Vagina (tissue), 2 donors: ENCODE measurements at regions not wholly inside any gene's neighbourhood (a gene's known extent, or its start where the extent isn't known, plus 50 kb on each side); places are given as distances from the start of the nearest gene placed in this dataset.

ENCODE experiments used
- DNase-seq, 2 donors: peaks; one replicate each; pipeline ENCODE4 v3.0.0-alpha.2; 2017; ENCODE audit errors: extremely low spot score in 2 of 2
- H3K27ac ChIP-seq: fragments of 200-600 bp; sonication (generic); one replicate; pipeline ENCODE4 v1.5.1; 2019
- H3K27me3 ChIP-seq: fragments of 200-600 bp; sonication (generic); one replicate; pipeline ENCODE4 v1.5.1; 2019
- H3K36me3 ChIP-seq, 2 donors: fragments of 200-600 bp; sonication (generic); one replicate each; pipeline ENCODE4 v1.5.1; 2017 to 2019
- H3K4me1 ChIP-seq: fragments of 200-600 bp; sonication (generic); one replicate; pipeline ENCODE4 v1.5.1; 2019
- H3K4me3 ChIP-seq, 2 donors: fragments of 200-600 bp; sonication (generic); 1 replicate in 1 of 2; 2 replicates in 1 of 2; pipeline ENCODE4 v1.5.1; 2016 to 2019
- H3K9me3 ChIP-seq: fragments of 200-600 bp; sonication (generic); one replicate; pipeline ENCODE4 v1.5.1; 2019
- CTCF ChIP-seq, 3 experiments: fragments of 450-650 bp in 2 of 3; fragments of 200-600 bp in 1 of 3; sonication (generic) in 1 of 3; IDR thresholded peaks; one replicate each; pipeline ENCODE4 v1.5.1; 2017 to 2019; ENCODE audit warnings: antibody characterized with exemption in 3 of 3, mild to moderate bottlenecking in 2 of 3, moderate library complexity in 2 of 3
- POLR2A ChIP-seq, 2 donors: fragments of 450-650 bp; IDR thresholded peaks; one replicate each; pipeline ENCODE4 v1.6.1; 2017; ENCODE audit warnings: antibody characterized with exemption in 2 of 2, mild to moderate bottlenecking in 2 of 2, moderate library complexity in 2 of 2
- POLR2AphosphoS5 ChIP-seq, 2 donors: sonication (generic); formaldehyde crosslinking; IDR thresholded peaks; one replicate each; pipeline ENCODE4 v1.9.0; 2017; ENCODE audit warnings: antibody characterized with exemption in 2 of 2, mild to moderate bottlenecking in 2 of 2, low read depth in 1 of 2; ENCODE audit not compliant: insufficient read depth in 1 of 2
- intact Hi-C: fragments of 100-400 bp; cut with DNase I; formaldehyde crosslinking; loops from one replicate; pipeline ENCODE4 v1.15.1; 2023

- H3K27me3 ChIP-seq, result no peaks in the 10 kb centered on the region
- TF ChIP-seq CTCF (IDR thresholded peaks at IDR 0.05), result no peak
- no peak for TF ChIP-seq POLR2AphosphoS5 (IDR thresholded peaks at IDR 0.05; ENCODE audit: insufficient read depth in 1 of 2, low read depth in 1 of 2)
- no peak for TF ChIP-seq POLR2A (IDR thresholded peaks at IDR 0.05)
- no peak overlapping the region for H3K4me3 ChIP-seq
- no peaks in the 10 kb centered on the region for H3K36me3 ChIP-seq
- intact Hi-C loops, result no loop called here
- H3K4me1 ChIP-seq, result no peaks in the 10 kb centered on the region
- H3K9me3 ChIP-seq, result no peaks in the 10 kb centered on the region
- no peak for DNase-seq
- no peak overlapping the region for H3K27ac ChIP-seq
Observed at GRCh38 chr6:97697456-97697855, 414.4 kb upstream of the MMS22L start.

GRCh38 chr6:97701801-97702200, 418.8 kb upstream of the MMS22L start:
- Histone ChIP-seq H3K9me3 (no peaks in the 10 kb centered on the region), H3K27ac (no peak overlapping the region), H3K27me3 (no peaks in the 10 kb centered on the region), H3K4me3 (no peak overlapping the region), H3K36me3 (no peaks in the 10 kb centered on the region), H3K4me1 (no peaks in the 10 kb centered on the region)
- intact Hi-C loops, result no loop called here
- DNase-seq, result no peak
- TF ChIP-seq POLR2AphosphoS5 (IDR thresholded peaks at IDR 0.05; ENCODE audit: insufficient read depth in 1 of 2, low read depth in 1 of 2), result no peak
- TF ChIP-seq POLR2A (IDR thresholded peaks at IDR 0.05), result no peak
- no peak for TF ChIP-seq CTCF (IDR thresholded peaks at IDR 0.05)

- Histone ChIP-seq H3K36me3 (no peaks in the 10 kb centered on the region), H3K27ac (no peak overlapping the region), H3K27me3 (no peaks in the 10 kb centered on the region), H3K9me3 (no peaks in the 10 kb centered on the region), H3K4me1 (no peaks in the 10 kb centered on the region), H3K4me3 (no peak overlapping the region)
- intact Hi-C loops, result no loop called here
- TF ChIP-seq POLR2AphosphoS5 (IDR thresholded peaks at IDR 0.05; ENCODE audit: insufficient read depth in 1 of 2, low read depth in 1 of 2) (no peak), CTCF (IDR thresholded peaks at IDR 0.05) (no peak), POLR2A (IDR thresholded peaks at IDR 0.05) (no peak)
- no peak for DNase-seq
Observed at GRCh38 chr6:97702248-97702647, 419.2 kb upstream of the MMS22L start.

- Histone ChIP-seq H3K36me3 (no peaks in the 10 kb centered on the region), H3K9me3 (no peaks in the 10 kb centered on the region), H3K4me1 (no peaks in the 10 kb centered on the region), H3K27ac (no peak overlapping the region), H3K27me3 (no peaks in the 10 kb centered on the region), H3K4me3 (no peak overlapping the region)
- no peak for DNase-seq
- TF ChIP-seq POLR2A (IDR thresholded peaks at IDR 0.05), result no peak
- intact Hi-C loops, result no loop called here
Observed at GRCh38 chr6:97703661-97704060, 420.6 kb upstream of the MMS22L start.

DNA sequence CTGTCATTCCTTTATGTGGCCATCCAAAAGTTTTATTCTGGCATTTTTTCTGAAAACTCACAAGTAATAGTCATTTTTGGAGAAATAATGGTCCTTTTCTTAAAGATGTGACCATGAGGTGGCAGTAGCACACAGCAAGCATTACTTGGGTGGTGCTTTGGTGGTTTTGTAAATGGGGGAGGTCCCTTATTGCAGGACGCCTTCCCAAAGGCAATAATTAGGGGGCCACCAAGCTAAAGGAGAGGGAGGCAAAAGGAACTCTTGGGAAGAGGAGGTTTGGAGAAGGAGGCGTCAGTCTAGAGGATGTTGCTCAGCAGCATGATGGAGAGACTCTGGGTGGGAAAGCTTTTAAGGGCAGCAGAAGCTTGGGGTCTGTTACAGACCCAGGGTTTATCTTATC, 422.6 kb upstream of the MMS22L start:
- intact Hi-C loops, result no loop called here
- no peaks in the 10 kb centered on the region for H3K9me3 ChIP-seq
- H3K27me3 ChIP-seq, result no peaks in the 10 kb centered on the region
- H3K27ac ChIP-seq, result no peak overlapping the region
- no peaks in the 10 kb centered on the region for H3K36me3 ChIP-seq
- no peak for TF ChIP-seq POLR2A (IDR thresholded peaks at IDR 0.05)
- H3K4me3 ChIP-seq, result no peak overlapping the region
- DNase-seq, result no peak
- H3K4me1 ChIP-seq, result no peaks in the 10 kb centered on the region

GRCh38 chr6:97712751-97713150, 429.7 kb upstream of the MMS22L start:
- no peak for DNase-seq
- TF ChIP-seq POLR2A (IDR thresholded peaks at IDR 0.05), result no peak
- TF ChIP-seq POLR2AphosphoS5 (IDR thresholded peaks at IDR 0.05; ENCODE audit: insufficient read depth in 1 of 2, low read depth in 1 of 2), result no peak
- no peak for TF ChIP-seq CTCF (IDR thresholded peaks at IDR 0.05)
- intact Hi-C loops, result no loop called here
- H3K27ac ChIP-seq, result no peak overlapping the region
- H3K4me1 ChIP-seq, result no peaks in the 10 kb centered on the region
- H3K4me3 ChIP-seq, result no peak overlapping the region
- H3K9me3 ChIP-seq, result no peaks in the 10 kb centered on the region
- H3K27me3 ChIP-seq, result no peaks in the 10 kb centered on the region
- H3K36me3 ChIP-seq, result no peaks in the 10 kb centered on the region
